ENCODE measurements at regions not wholly inside any gene's neighbourhood (a gene's known extent, or its start where the extent isn't known, plus 50 kb on each side); places are given as distances from the start of the nearest gene placed in this dataset.

- TF ChIP-seq CTCF (IDR thresholded peaks at IDR 0.05) (peak in 5 of 6 experiments; percentile 16 to 39 (median 33)), POLR2A (IDR thresholded peaks at IDR 0.05) (peak; percentile 57 to 71)
Observed at GRCh38 chr17:81345228-81346089, 49.8 kb upstream of the BAHCC1 start.
